ENCODE measurements at regions not wholly inside any gene's neighbourhood (a gene's known extent, or its start where the extent isn't known, plus 50 kb on each side); places are given as distances from the start of the nearest gene placed in this dataset.

DNA sequence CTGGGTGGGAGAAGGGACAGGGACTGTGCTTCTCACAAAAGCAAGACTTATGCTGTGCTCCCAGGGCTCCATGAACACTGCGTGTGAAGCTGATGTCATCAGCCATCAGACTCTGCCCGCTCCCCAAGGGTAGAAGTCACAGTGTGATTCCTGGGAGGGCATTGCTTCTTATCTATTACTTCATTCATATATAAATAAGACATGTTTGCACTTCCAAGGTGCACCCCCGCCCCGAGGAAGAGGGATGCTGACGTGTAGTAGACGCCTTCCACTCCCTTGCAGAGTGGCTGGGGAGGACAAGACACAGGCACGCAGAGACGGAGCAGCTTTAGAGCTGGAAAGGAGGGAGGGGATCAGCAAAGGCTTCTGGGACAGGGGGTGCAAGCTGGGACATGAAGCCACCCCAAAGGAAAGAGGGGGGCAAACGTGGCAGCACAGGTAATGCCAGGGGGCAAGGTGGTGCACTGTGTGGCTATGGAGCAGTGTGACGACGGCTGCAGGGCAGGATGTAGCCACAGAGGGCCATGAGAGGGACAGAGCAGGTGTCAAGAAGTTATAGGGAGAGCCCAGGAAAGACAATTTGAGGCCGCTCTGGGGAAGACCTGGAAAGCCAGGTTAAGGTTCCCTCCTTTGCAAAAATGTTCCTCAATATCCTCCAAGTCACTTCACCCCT lies 558.5 kb downstream of the MN1 start:
- Histone ChIP-seq H3K4ac (replicated peaks; ENCODE audit: insufficient read length, low read depth, low read length) (no peak overlapping the region), H3K56ac (replicated peaks; ENCODE audit: insufficient read length, low read depth, low read length) (no peak overlapping the region), H3K23me2 (ENCODE audit: low read depth, low read length) (no peaks in the 10 kb centered on the region; the same call in 1 of the 2 replicates), H2BK15ac (ENCODE audit: low read length) (0 out of 2 replicates have a peak overlapping the region, but pooled peaks have one; percentile 54), H2AFZ (ENCODE audit: low read length) (peak overlapping the region; percentile 9; the same call in 1 of the 2 replicates), H4K5ac (ENCODE audit: insufficient read length, low read depth, low read length) (no peak overlapping the region), H3K27ac (ENCODE audit: low read depth, low read length) (no peak overlapping the region), H3K9me3 (ENCODE audit: insufficient read depth in 2 of 2, low read depth in 1 of 2, low read length in 1 of 2) (no peaks in the 10 kb centered on the region), H2BK5ac (ENCODE audit: low read depth, low read length) (no peak overlapping the region), H3K4me3 (ENCODE audit: extremely low read depth in 1 of 4, insufficient read depth in 2 of 4, low read depth in 3 of 4, low read length in 4 of 4) (no peak overlapping the region), H2BK120ac (replicated peaks; ENCODE audit: low read depth, low read length) (no peak overlapping the region), H2BK20ac (ENCODE audit: low read length) (no peak overlapping the region), H3K14ac (ENCODE audit: insufficient read length) (no peak overlapping the region), H3K79me2 (ENCODE audit: control insufficient read depth in 1 of 2, insufficient read depth in 2 of 2, low read length in 2 of 2) (no peaks in the 10 kb centered on the region), H3K4me1 (replicated peaks in 1 of 4; ENCODE audit: control insufficient read depth in 3 of 4, insufficient read depth in 4 of 4, low read length in 3 of 4) (peaks cover 0 to 3% (median 1%) of the 10 kb centered on the region in 4 experiments; a peak in 3 of 7 replicates), H3K18ac (ENCODE audit: extremely low read depth, low read length) (no peak overlapping the region), H3K23ac (ENCODE audit: insufficient read length) (no peak overlapping the region), H3K4me2 (ENCODE audit: insufficient read depth in 1 of 2, low read depth in 2 of 2, low read length in 2 of 2) (no peak overlapping the region), H3K79me1 (ENCODE audit: low read depth, low read length) (no peaks in the 10 kb centered on the region), H3K9ac (replicated peaks in 1 of 4; ENCODE audit: extremely low read depth in 1 of 4, low read depth in 3 of 4, low read length in 3 of 4) (no peak overlapping the region), H3K27me3 (replicated peaks in 1 of 4; ENCODE audit: control insufficient read depth in 3 of 4, extremely low read depth in 1 of 4, insufficient read depth in 3 of 4, low read length in 3 of 4) (no peaks in the 10 kb centered on the region), H4K91ac (replicated peaks; ENCODE audit: insufficient read length, low read length) (no peak overlapping the region), H2BK12ac (ENCODE audit: low read depth, low read length) (no peak overlapping the region; the same call in 1 of the 2 replicates), H4K8ac (ENCODE audit: extremely low read depth, insufficient read depth, low read length) (peak overlapping the region; percentile 62; the same call in 1 of the 2 replicates), H4K20me1 (replicated peaks in 1 of 2; ENCODE audit: control insufficient read depth in 1 of 2, insufficient read depth in 2 of 2, low read length in 2 of 2) (no peaks in the 10 kb centered on the region), H2AK5ac (ENCODE audit: low read depth, low read length) (no peak overlapping the region), H3K36me3 (ENCODE audit: control insufficient read depth in 2 of 4, insufficient read depth in 4 of 4, low read length in 3 of 4) (no peaks in the 10 kb centered on the region)
- CTCF ChIA-PET (ENCODE audit: partially characterized antibody), result no interaction called here
- TF ChIP-seq SAP30 (IDR thresholded peaks at IDR 0.05; ENCODE audit: insufficient read depth, insufficient replicate concordance, low read length), result no peak
- no peak for TF ChIP-seq RXRA (IDR thresholded peaks at IDR 0.05; ENCODE audit: insufficient read depth, low read depth, low read length)
- TF ChIP-seq CTBP2 (IDR thresholded peaks at IDR 0.05; ENCODE audit: borderline replicate concordance, insufficient read depth, insufficient read length, low read length), result no peak
- no peak for TF ChIP-seq POLR2A (IDR thresholded peaks at IDR 0.05; ENCODE audit: control extremely low read depth in 1 of 2, low read depth in 2 of 2, low read length in 2 of 2)
- no peak for TF ChIP-seq NANOG (IDR thresholded peaks at IDR 0.05; ENCODE audit: insufficient read depth, low read depth, low read length, poor library complexity, severe bottlenecking)
- no peak for TF ChIP-seq TCF12 (IDR thresholded peaks at IDR 0.05; ENCODE audit: low read depth, low read length)
- TF ChIP-seq GABPA (IDR thresholded peaks at IDR 0.05; ENCODE audit: borderline replicate concordance, insufficient read depth, low read length), result no peak
- TF ChIP-seq, protein P1, sequence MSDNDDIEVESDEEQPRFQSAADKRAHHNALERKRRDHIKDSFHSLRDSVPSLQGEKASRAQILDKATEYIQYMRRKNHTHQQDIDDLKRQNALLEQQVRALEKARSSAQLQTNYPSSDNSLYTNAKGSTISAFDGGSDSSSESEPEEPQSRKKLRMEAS (IDR thresholded peaks at IDR 0.05), result no peak
- TF ChIP-seq RFX5 (IDR thresholded peaks at IDR 0.05; ENCODE audit: borderline replicate concordance, low read depth, low read length), result no peak
- FAIRE-seq, result no peak
- POLR2A ChIA-PET (ENCODE audit: partially characterized antibody), result no interaction called here
- no peak for DNase-seq (ENCODE audit: low read depth in 1 of 2, low spot score in 2 of 2)
- WGBS, 2 experiments (ENCODE audit: extremely low coverage in 1 of 2, insufficient coverage in 1 of 2, insufficient read length in 1 of 2, insufficient replicate concordance in 2 of 2, low coverage in 1 of 2, low lambda C conversion rate in 2 of 2, missing lambda C conversion rate in 1 of 2), result 88% methylated on average over 11 of the region's 12 CpGs; no CpG with 5 or more reads in 1 of the 2 experiments

All from H1 (cell line).